ENCODE measurements at regions not wholly inside any gene's neighbourhood (a gene's known extent, or its start where the extent isn't known, plus 50 kb on each side); places are given as distances from the start of the nearest gene placed in this dataset.

DNA sequence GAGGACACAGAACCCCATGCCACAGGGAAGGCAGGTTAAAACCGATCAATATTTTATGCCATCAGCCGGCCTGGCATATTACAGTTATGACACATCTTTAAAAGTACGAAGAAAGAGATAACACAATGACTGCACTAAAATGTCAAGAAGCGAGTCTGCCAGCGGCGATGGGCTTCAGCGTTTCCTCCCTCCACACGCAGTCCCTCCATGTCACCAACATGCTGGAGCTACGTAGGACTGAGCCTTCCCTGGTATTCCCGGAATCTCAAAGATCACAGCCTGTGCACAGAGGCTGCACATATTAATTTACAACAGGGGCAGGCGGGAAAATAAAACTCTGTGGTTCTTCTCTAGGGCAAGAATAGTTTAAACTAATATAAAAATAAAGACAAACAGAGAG is 257.7 kb downstream of the IRX1 start:
- no peak for TF ChIP-seq TEAD4 (IDR thresholded peaks at IDR 0.05)
- TF ChIP-seq FOXM1 (IDR thresholded peaks at IDR 0.05; ENCODE audit: borderline replicate concordance, low read depth) = no peak
- TF ChIP-seq EP300 (IDR thresholded peaks at IDR 0.05; ENCODE audit: borderline replicate concordance) = no peak
- TF ChIP-seq EGR1 (IDR thresholded peaks at IDR 0.05) = no peak
- no peak for TF ChIP-seq NFIC (IDR thresholded peaks at IDR 0.05)
- TF ChIP-seq MAX (IDR thresholded peaks at IDR 0.05) = no peak
- no peak for TF ChIP-seq RAD21 (IDR thresholded peaks at IDR 0.05; ENCODE audit: low read depth)

- TF ChIP-seq EGR1 (IDR thresholded peaks at IDR 0.05) (no peak), NFIC (IDR thresholded peaks at IDR 0.05) (no peak), TCF12 (IDR thresholded peaks at IDR 0.05; ENCODE audit: low read depth) (no peak), MAX (IDR thresholded peaks at IDR 0.05) (no peak), REST (IDR thresholded peaks at IDR 0.05; ENCODE audit: low read depth) (no peak), CEBPB (IDR thresholded peaks at IDR 0.05) (no peak), YY1 (IDR thresholded peaks at IDR 0.05; ENCODE audit: low read depth) (no peak), TEAD4 (IDR thresholded peaks at IDR 0.05) (no peak), EP300 (IDR thresholded peaks at IDR 0.05; ENCODE audit: borderline replicate concordance) (no peak), USF1 (IDR thresholded peaks at IDR 0.05) (no peak), TAF1 (IDR thresholded peaks at IDR 0.05; ENCODE audit: low read depth) (no peak), ZBTB7A (IDR thresholded peaks at IDR 0.05; ENCODE audit: low read depth) (no peak), CREB1 (IDR thresholded peaks at IDR 0.05; ENCODE audit: low read depth) (no peak), FOXM1 (IDR thresholded peaks at IDR 0.05; ENCODE audit: borderline replicate concordance, low read depth) (no peak), RAD21 (IDR thresholded peaks at IDR 0.05; ENCODE audit: low read depth) (no peak)
Observed at GRCh38 chr5:3854188-3854821, 258.7 kb downstream of the IRX1 start.

DNA sequence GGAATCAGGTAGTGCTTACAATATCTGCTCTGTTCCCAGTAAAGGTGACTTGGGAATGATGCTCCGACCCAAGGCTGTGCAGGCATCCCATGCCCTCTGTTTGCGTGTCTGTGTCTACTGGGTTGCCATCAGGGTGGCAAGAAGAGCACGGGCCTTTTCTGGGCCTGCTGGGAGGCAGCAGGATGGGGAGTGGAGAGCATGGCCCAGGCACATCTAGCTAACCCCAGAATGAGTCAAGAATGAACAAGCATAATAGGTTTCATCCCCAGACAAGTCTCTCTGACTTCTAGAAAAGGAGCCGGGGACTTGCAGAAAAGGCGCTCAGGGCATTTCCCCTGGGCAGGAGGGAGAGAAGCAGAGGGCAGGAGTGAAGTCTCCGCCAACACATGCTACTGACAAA is 260.4 kb downstream of the IRX1 start:
- TF ChIP-seq TEAD4 (IDR thresholded peaks at IDR 0.05) (no peak), USF1 (IDR thresholded peaks at IDR 0.05) (no peak), CEBPB (IDR thresholded peaks at IDR 0.05) (no peak), FOXM1 (IDR thresholded peaks at IDR 0.05; ENCODE audit: borderline replicate concordance, low read depth) (no peak)

GRCh38 chr5:3858524-3858923 is 262.9 kb downstream of the IRX1 start:
- no peak for TF ChIP-seq USF1 (IDR thresholded peaks at IDR 0.05)
- TF ChIP-seq RAD21 (IDR thresholded peaks at IDR 0.05; ENCODE audit: low read depth) = no peak
- TF ChIP-seq MAX (IDR thresholded peaks at IDR 0.05) = no peak

- TF ChIP-seq CEBPB (IDR thresholded peaks at IDR 0.05) = no peak
- TF ChIP-seq ZBTB7A (IDR thresholded peaks at IDR 0.05; ENCODE audit: low read depth) = no peak
- no peak for TF ChIP-seq TEAD4 (IDR thresholded peaks at IDR 0.05)
- no peak for TF ChIP-seq USF1 (IDR thresholded peaks at IDR 0.05)
- TF ChIP-seq EGR1 (IDR thresholded peaks at IDR 0.05) = no peak
- TF ChIP-seq TCF12 (IDR thresholded peaks at IDR 0.05; ENCODE audit: low read depth) = no peak
- no peak for TF ChIP-seq MAX (IDR thresholded peaks at IDR 0.05)
- TF ChIP-seq CREB1 (IDR thresholded peaks at IDR 0.05; ENCODE audit: low read depth) = no peak
- TF ChIP-seq YY1 (IDR thresholded peaks at IDR 0.05; ENCODE audit: low read depth) = no peak
- no peak for TF ChIP-seq RAD21 (IDR thresholded peaks at IDR 0.05; ENCODE audit: low read depth)
- no peak for TF ChIP-seq EP300 (IDR thresholded peaks at IDR 0.05; ENCODE audit: borderline replicate concordance)
- TF ChIP-seq FOXM1 (IDR thresholded peaks at IDR 0.05; ENCODE audit: borderline replicate concordance, low read depth) = no peak
- no peak for TF ChIP-seq NFIC (IDR thresholded peaks at IDR 0.05)
Observed at GRCh38 chr5:3862906-3863305, 267.3 kb downstream of the IRX1 start.

DNA sequence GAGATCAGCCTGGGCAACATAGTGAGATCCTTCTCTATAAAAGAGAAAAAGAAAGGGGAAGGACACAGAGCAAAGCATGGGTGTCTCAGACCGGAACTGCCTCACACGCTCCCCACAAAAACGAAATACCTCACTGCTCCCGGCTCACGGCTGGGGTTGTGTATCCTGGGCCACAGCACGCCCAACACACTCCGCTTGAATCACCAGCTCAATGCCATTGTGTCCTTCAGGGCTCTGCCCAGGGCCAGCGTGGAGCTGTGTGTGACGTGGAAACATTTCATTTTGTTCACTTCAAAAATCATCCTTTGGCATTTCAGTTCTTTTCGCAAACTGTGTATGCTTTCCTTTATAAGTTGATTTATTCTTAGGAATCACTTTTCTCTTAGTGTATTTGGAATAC is 279.5 kb downstream of the IRX1 start:
- no peak for TF ChIP-seq TCF12 (IDR thresholded peaks at IDR 0.05; ENCODE audit: low read depth)
- no peak for TF ChIP-seq MAX (IDR thresholded peaks at IDR 0.05)
- no peak for TF ChIP-seq CEBPB (IDR thresholded peaks at IDR 0.05)
- no peak for TF ChIP-seq YY1 (IDR thresholded peaks at IDR 0.05; ENCODE audit: low read depth)
- no peak for TF ChIP-seq EP300 (IDR thresholded peaks at IDR 0.05; ENCODE audit: borderline replicate concordance)

Measured in Ishikawa (cell line).